ENCODE measurements at regions not wholly inside any gene's neighbourhood (a gene's known extent, or its start where the extent isn't known, plus 50 kb on each side); places are given as distances from the start of the nearest gene placed in this dataset.

- H3K4me1 ChIP-seq = no peaks in the 10 kb centered on the region
- H3K36me3 ChIP-seq = no peaks in the 10 kb centered on the region
- DNase-seq = no peak
- H3K9me3 ChIP-seq = no peaks in the 10 kb centered on the region
- no peak for TF ChIP-seq CTCF (IDR thresholded peaks at IDR 0.05)
- H3K27me3 ChIP-seq = no peaks in the 10 kb centered on the region
- no peak overlapping the region for H3K4me3 ChIP-seq
- H3K27ac ChIP-seq = no peak overlapping the region
- intact Hi-C loops (cut with DNase I) = no loop called here
- H3K9ac ChIP-seq (ENCODE audit: low read depth in 2 of 2, low read length in 2 of 2) = no peak overlapping the region
These were observed 99.3 kb upstream of the ESRRG start for GRCh38 chr1:216822480-216822879.

- no peak overlapping the region for H3K27ac ChIP-seq
- no peaks in the 10 kb centered on the region for H3K4me1 ChIP-seq
- H3K4me3 ChIP-seq = no peak overlapping the region
- H3K9ac ChIP-seq (ENCODE audit: low read depth in 2 of 2, low read length in 2 of 2) = no peak overlapping the region
- intact Hi-C loops (cut with DNase I) = no loop called here
- H3K9me3 ChIP-seq = no peaks in the 10 kb centered on the region
- no peak for TF ChIP-seq CTCF (IDR thresholded peaks at IDR 0.05)
- H3K36me3 ChIP-seq = no peaks in the 10 kb centered on the region
- no peaks in the 10 kb centered on the region for H3K27me3 ChIP-seq
- DNase-seq = no peak
These were observed 97.1 kb upstream of the ESRRG start for GRCh38 chr1:216820345-216820744.

- H3K4me3 ChIP-seq = no peak overlapping the region
- H3K4me1 ChIP-seq = no peaks in the 10 kb centered on the region
- no peak for DNase-seq
- H3K9me3 ChIP-seq = no peaks in the 10 kb centered on the region
- no peak overlapping the region for H3K27ac ChIP-seq
- no peak overlapping the region for H3K9ac ChIP-seq (ENCODE audit: low read depth in 2 of 2, low read length in 2 of 2)
- H3K36me3 ChIP-seq = no peaks in the 10 kb centered on the region
- intact Hi-C loops (cut with DNase I) = no loop called here
- H3K27me3 ChIP-seq = no peaks in the 10 kb centered on the region
- TF ChIP-seq CTCF (IDR thresholded peaks at IDR 0.05) = no peak
These were observed 95.1 kb upstream of the ESRRG start for GRCh38 chr1:216818284-216818683.

- Histone ChIP-seq H3K9ac (ENCODE audit: low read depth in 2 of 2, low read length in 2 of 2) (no peak overlapping the region), H3K27ac (no peak overlapping the region), H3K4me3 (no peak overlapping the region), H3K4me1 (no peaks in the 10 kb centered on the region), H3K9me3 (no peaks in the 10 kb centered on the region), H3K27me3 (no peaks in the 10 kb centered on the region), H3K36me3 (no peaks in the 10 kb centered on the region)
- no peak for TF ChIP-seq CTCF (IDR thresholded peaks at IDR 0.05)
- peak; percentile 18 for DNase-seq
- intact Hi-C loops (cut with DNase I) = no loop called here
These were observed 92.3 kb upstream of the ESRRG start for GRCh38 chr1:216815260-216816131.

GRCh38 chr1:216814576-216815259 is 91.5 kb upstream of the ESRRG start:
- no peak for DNase-seq
- no peak overlapping the region for H3K4me3 ChIP-seq
- no peaks in the 10 kb centered on the region for H3K4me1 ChIP-seq
- no peaks in the 10 kb centered on the region for H3K27me3 ChIP-seq
- no peaks in the 10 kb centered on the region for H3K9me3 ChIP-seq
- no peaks in the 10 kb centered on the region for H3K36me3 ChIP-seq
- intact Hi-C loops (cut with DNase I) = no loop called here
- H3K27ac ChIP-seq = no peak overlapping the region
- no peak for TF ChIP-seq CTCF (IDR thresholded peaks at IDR 0.05)
- no peak overlapping the region for H3K9ac ChIP-seq (ENCODE audit: low read depth in 2 of 2, low read length in 2 of 2)
